H1 (cell line): ENCODE measurements at regions not wholly inside any gene's neighbourhood (a gene's known extent, or its start where the extent isn't known, plus 50 kb on each side); places are given as distances from the start of the nearest gene placed in this dataset.

Experiments used
- CTCF ChIA-PET: fragments of 300-600 bp; sonication (Branson Sonifier 250); formaldehyde crosslinking; loops from one replicate; lab custom pipeline; 2021; ENCODE audit not compliant: partially characterized antibody; lab: Charles Lee
- POLR2A ChIA-PET: fragments of 300-600 bp; sonication (Branson Sonifier 250); formaldehyde crosslinking; loops from one replicate; lab custom pipeline; 2021; ENCODE audit warnings: inconsistent platforms; ENCODE audit not compliant: partially characterized antibody; lab: Charles Lee
- DNase-seq, 2 experiments: peaks; one replicate each; pipeline versions ENCODE4 v3.0.0 to v3.0.0-alpha.2; 2010 to 2022; ENCODE audit warnings: low spot score in 2 of 2, low read depth in 1 of 2, mixed read lengths in 1 of 2
- FAIRE-seq: peaks from 2 replicates; lab custom pipeline; 2011; peaks lifted over from hg19 to GRCh38; lab: Jason Lieb, UNC
- H2AFZ ChIP-seq: 2 replicates; pipeline ENCODE4 v1.8.1; 2012; ENCODE audit warnings: low read length, inconsistent platforms
- H2AK5ac ChIP-seq: 2 replicates; pipeline ENCODE4 v1.6.1; 2013; ENCODE audit warnings: low read depth, low read length
- H2BK120ac ChIP-seq: replicated peaks from 2 replicates; pipeline ENCODE3; 2013; ENCODE audit warnings: low read depth, low read length, inconsistent platforms
- H2BK12ac ChIP-seq: 2 replicates; pipeline ENCODE4 v1.6.1; 2013; ENCODE audit warnings: low read depth, low read length
- H2BK15ac ChIP-seq: 2 replicates; pipeline ENCODE4 v1.6.1; 2013; ENCODE audit warnings: low read length
- H2BK20ac ChIP-seq: 2 replicates; pipeline ENCODE4 v1.6.1; 2013; ENCODE audit warnings: low read length
- H2BK5ac ChIP-seq: 2 replicates; pipeline ENCODE4 v1.6.1; 2013; ENCODE audit warnings: low read depth, low read length
- H3K14ac ChIP-seq: 2 replicates; pipeline ENCODE4 v1.6.1; 2013; ENCODE audit warnings: inconsistent platforms; ENCODE audit not compliant: insufficient read length
- H3K18ac ChIP-seq: 2 replicates; pipeline ENCODE4 v1.6.1; 2013; ENCODE audit warnings: low read length; ENCODE audit errors: extremely low read depth
- H3K23ac ChIP-seq: 2 replicates; pipeline ENCODE4 v1.6.1; 2013; ENCODE audit warnings: inconsistent platforms; ENCODE audit not compliant: insufficient read length
- H3K23me2 ChIP-seq: 2 replicates; pipeline ENCODE4 v1.6.1; 2013; ENCODE audit warnings: low read depth, low read length
- H3K27ac ChIP-seq: 2 replicates; pipeline ENCODE4 v1.6.1; 2011; ENCODE audit warnings: low read depth, low read length, inconsistent platforms
- H3K27me3 ChIP-seq, 4 experiments: replicated peaks in 1 of 4; 1 replicate in 1 of 4; 2 replicates in 3 of 4; pipeline versions ENCODE4 v1.6.1 to v1.8.1; 2011 to 2013; ENCODE audit warnings: low read length in 3 of 4, mild to moderate bottlenecking in 3 of 4, inconsistent platforms in 2 of 4, mixed read lengths in 2 of 4, moderate library complexity in 1 of 4; ENCODE audit not compliant: control insufficient read depth in 3 of 4, insufficient read depth in 3 of 4; ENCODE audit errors: extremely low read depth in 1 of 4
- H3K36me3 ChIP-seq, 4 experiments: 2 replicates each; pipeline versions ENCODE4 v1.6.1 to v1.8.1; 2011 to 2013; ENCODE audit warnings: mild to moderate bottlenecking in 4 of 4, low read length in 3 of 4, moderate library complexity in 2 of 4, control low read depth in 1 of 4, inconsistent platforms in 1 of 4; ENCODE audit not compliant: insufficient read depth in 4 of 4, control insufficient read depth in 2 of 4
- H3K4ac ChIP-seq: replicated peaks from 2 replicates; pipeline ENCODE3; 2013; ENCODE audit warnings: low read length, low read depth, mixed read lengths, inconsistent platforms; ENCODE audit not compliant: insufficient read length
- H3K4me1 ChIP-seq, 4 experiments: replicated peaks in 1 of 4; 1 replicate in 1 of 4; 2 replicates in 3 of 4; pipeline versions ENCODE4 v1.6.1 to v1.8.1; 2011 to 2013; ENCODE audit warnings: low read length in 3 of 4, inconsistent platforms in 2 of 4, mixed read lengths in 1 of 4; ENCODE audit not compliant: insufficient read depth in 4 of 4, control insufficient read depth in 3 of 4
- H3K4me2 ChIP-seq, 2 experiments: 2 replicates each; pipeline versions ENCODE4 v1.6.1 to v1.8.1; 2011 to 2013; ENCODE audit warnings: low read depth in 2 of 2, low read length in 2 of 2, control low read depth in 1 of 2, inconsistent platforms in 1 of 2, mild to moderate bottlenecking in 1 of 2; ENCODE audit not compliant: insufficient read depth in 1 of 2
- H3K4me3 ChIP-seq, 4 experiments: fragments of 200-600, 300-600 bp in 1 of 4; sonication (generic), shearing (Covaris generic), sonication (Bioruptor Twin) in 1 of 4; 2 replicates each; pipeline versions ENCODE4 v1.5.1 to v1.8.1; 2011 to 2016; ENCODE audit warnings: low read length in 4 of 4, low read depth in 3 of 4, control low read depth in 2 of 4, inconsistent platforms in 2 of 4, mild to moderate bottlenecking in 2 of 4, mixed read lengths in 1 of 4, moderate library complexity in 1 of 4; ENCODE audit not compliant: insufficient read depth in 2 of 4; ENCODE audit errors: extremely low read depth in 1 of 4
- H3K56ac ChIP-seq: replicated peaks from 2 replicates; pipeline ENCODE3; 2013; ENCODE audit warnings: low read depth, mild to moderate bottlenecking, mixed read lengths, low read length, inconsistent platforms; ENCODE audit not compliant: insufficient read length
- H3K79me1 ChIP-seq: 2 replicates; pipeline ENCODE4 v1.6.1; 2013; ENCODE audit warnings: low read depth, low read length, control low read depth
- H3K79me2 ChIP-seq, 2 experiments: 2 replicates each; pipeline versions ENCODE4 v1.6.1 to v1.8.1; 2012 to 2013; ENCODE audit warnings: low read length in 2 of 2, mild to moderate bottlenecking in 2 of 2, inconsistent platforms in 1 of 2; ENCODE audit not compliant: insufficient read depth in 2 of 2, control insufficient read depth in 1 of 2
- H3K9ac ChIP-seq, 4 experiments: replicated peaks in 1 of 4; 1 replicate in 1 of 4; 2 replicates in 3 of 4; pipeline versions ENCODE4 v1.6.1 to v1.8.1; 2011 to 2013; ENCODE audit warnings: low read depth in 3 of 4, low read length in 3 of 4, control low read depth in 2 of 4, mild to moderate bottlenecking in 2 of 4, moderate library complexity in 2 of 4, inconsistent platforms in 1 of 4; ENCODE audit errors: extremely low read depth in 1 of 4
- H3K9me3 ChIP-seq, 2 experiments: 2 replicates each; pipeline versions ENCODE4 v1.6.1 to v1.8.1; 2012 to 2013; ENCODE audit warnings: mild to moderate bottlenecking in 2 of 2, moderate library complexity in 2 of 2, control low read depth in 1 of 2, inconsistent platforms in 1 of 2, low read depth in 1 of 2, low read length in 1 of 2, mixed read lengths in 1 of 2; ENCODE audit not compliant: insufficient read depth in 2 of 2
- H4K20me1 ChIP-seq, 2 experiments: replicated peaks in 1 of 2; 2 replicates each; pipeline versions ENCODE3 to v1.8.1; 2011 to 2013; ENCODE audit warnings: inconsistent platforms in 2 of 2, low read length in 2 of 2, mild to moderate bottlenecking in 1 of 2; ENCODE audit not compliant: insufficient read depth in 2 of 2, control insufficient read depth in 1 of 2
- H4K5ac ChIP-seq: 2 replicates; pipeline ENCODE4 v1.6.1; 2013; ENCODE audit warnings: low read length, low read depth, mixed read lengths, inconsistent platforms; ENCODE audit not compliant: insufficient read length
- H4K8ac ChIP-seq: 2 replicates; pipeline ENCODE4 v1.8.0; 2013; ENCODE audit warnings: mild to moderate bottlenecking, moderate library complexity, low read length, inconsistent platforms; ENCODE audit not compliant: insufficient read depth; ENCODE audit errors: extremely low read depth
- H4K91ac ChIP-seq: replicated peaks from 2 replicates; pipeline ENCODE3; 2013; ENCODE audit warnings: low read length, mixed read lengths, inconsistent platforms; ENCODE audit not compliant: insufficient read length
- ATF2 ChIP-seq: IDR thresholded peaks from 2 replicates; pipeline ENCODE4 v1.6.1; 2012; ENCODE audit warnings: low read length, inconsistent platforms
- ATF3 ChIP-seq: IDR thresholded peaks from 2 replicates; pipeline ENCODE4 v1.6.1; 2011; ENCODE audit warnings: low read depth, mild to moderate bottlenecking, low read length; ENCODE audit not compliant: insufficient read depth
- FOSL1 ChIP-seq: IDR thresholded peaks from 2 replicates; pipeline ENCODE4 v1.6.1; 2011; ENCODE audit warnings: mild to moderate bottlenecking, low read depth, low read length, moderate library complexity; ENCODE audit not compliant: insufficient read depth
- HDAC6 ChIP-seq: IDR thresholded peaks from one replicate; pipeline ENCODE4 v1.7.1; 2012; ENCODE audit warnings: low read depth, mild to moderate bottlenecking, inconsistent platforms, low read length, moderate library complexity
- KDM4A ChIP-seq: IDR thresholded peaks from one replicate; pipeline ENCODE4 v1.7.1; 2012; ENCODE audit warnings: low read depth, mild to moderate bottlenecking, moderate library complexity, low read length, inconsistent platforms; ENCODE audit not compliant: severe bottlenecking
- KDM5A ChIP-seq: fragments of 200-600 bp; IDR thresholded peaks from 2 replicates; pipeline ENCODE4 v1.7.1; 2012; ENCODE audit warnings: mild to moderate bottlenecking, low read length, inconsistent platforms, mixed read lengths
- MAFK ChIP-seq: IDR thresholded peaks from 2 replicates; pipeline ENCODE4 v1.6.1; 2012; ENCODE audit warnings: low read depth, mild to moderate bottlenecking, improper control_type of control experiment, low read length
- MAX ChIP-seq: IDR thresholded peaks from 2 replicates; pipeline ENCODE4 v1.6.1; 2012; ENCODE audit warnings: inconsistent platforms
- RBBP5 ChIP-seq: IDR thresholded peaks from 2 replicates; pipeline ENCODE4 v1.7.1; 2012; ENCODE audit warnings: low read depth, mild to moderate bottlenecking, inconsistent platforms, low read length, moderate library complexity, borderline replicate concordance
- WGBS, 2 experiments: shearing (Covaris generic) in 1 of 2; methylation state at CpG; one replicate each; pipeline versions ENCODE4 v1.1.6 to v1.1.7; 2013 to 2015; ENCODE audit warnings: low lambda C conversion rate in 2 of 2, mixed read lengths in 2 of 2, inconsistent platforms in 1 of 2, low coverage in 1 of 2, missing lambda C conversion rate in 1 of 2; ENCODE audit not compliant: insufficient replicate concordance in 2 of 2, insufficient coverage in 1 of 2, insufficient read length in 1 of 2; ENCODE audit errors: extremely low coverage in 1 of 2, missing lambda C conversion rate in 1 of 2; 5-methylcytosine and 5-hydroxymethylcytosine counted together

GRCh38 chr15:69816522-69816921 lies 281.2 kb downstream of the TLE3 start:
- H3K36me3 ChIP-seq, result no peaks in the 10 kb centered on the region
- no peak for DNase-seq
- H2BK5ac ChIP-seq, result no peak overlapping the region
- no peak overlapping the region for H4K91ac ChIP-seq
- no peak overlapping the region for H3K14ac ChIP-seq
- no peak overlapping the region for H3K56ac ChIP-seq
- no peak overlapping the region for H2BK15ac ChIP-seq
- no peak overlapping the region for H2BK120ac ChIP-seq
- peaks cover 4 to 18% (median 11%) of the 10 kb centered on the region in 4 experiments; a peak in 6 of 7 replicates for H3K4me1 ChIP-seq
- ChIA-PET POLR2A (interaction anchor here (0.9 kb wide), 1 partner anchor 11 kb away, joined by 4 read pairs; no protein-coding TSS in a partner anchor), CTCF (interaction anchor here (1.2 kb wide), 1 partner anchor 12 kb away, joined by 4 read pairs; no protein-coding TSS in a partner anchor)
- H2AFZ ChIP-seq, result no peak overlapping the region
- no peaks in the 10 kb centered on the region for H3K23me2 ChIP-seq
- no peaks in the 10 kb centered on the region for H3K9me3 ChIP-seq
- no peak overlapping the region for H3K4me2 ChIP-seq
- H3K4ac ChIP-seq, result no peak overlapping the region
- H4K8ac ChIP-seq, result no peak overlapping the region
- H3K27ac ChIP-seq, result no peak overlapping the region
- H3K18ac ChIP-seq, result no peak overlapping the region; the same call in 1 of the 2 replicates
- no peak for FAIRE-seq
- H3K23ac ChIP-seq, result no peak overlapping the region
- WGBS, 2 experiments, result 95% methylated on average over 2 of the region's 2 CpGs; no CpG with 5 or more reads in 1 of the 2 experiments
- H3K79me2 ChIP-seq, result no peaks in the 10 kb centered on the region
- H3K9ac ChIP-seq, result no peak overlapping the region
- H3K4me3 ChIP-seq, result no peak overlapping the region
- H3K79me1 ChIP-seq, result no peaks in the 10 kb centered on the region
- H2BK12ac ChIP-seq, result no peak overlapping the region
- no peak overlapping the region for H2AK5ac ChIP-seq
- H3K27me3 ChIP-seq, result peaks cover 0 to 2% (median 1%) of the 10 kb centered on the region in 4 experiments; a peak in 1 of 7 replicates
- no peak overlapping the region for H2BK20ac ChIP-seq
- no peak overlapping the region for H4K5ac ChIP-seq
- H4K20me1 ChIP-seq, result no peaks in the 10 kb centered on the region
- no peak for TF ChIP-seq RBBP5
- TF ChIP-seq HDAC6, result no peak
- no peak for TF ChIP-seq MAX
- no peak for TF ChIP-seq ATF3
- TF ChIP-seq KDM5A, result no peak
- TF ChIP-seq ATF2, result no peak
- TF ChIP-seq KDM4A, result no peak
- no peak for TF ChIP-seq MAFK
- TF ChIP-seq FOSL1, result no peak
